Mesendoderm (in vitro differentiated cells): ENCODE measurements at regions not wholly inside any gene's neighbourhood (a gene's known extent, or its start where the extent isn't known, plus 50 kb on each side); places are given as distances from the start of the nearest gene placed in this dataset.
"Not testable (repeated sequence)": the region's sequence is repeated elsewhere in the genome, so short reads cannot be mapped to it uniquely, and the experiment has no call there.

Experiments used
- DNase-seq: peaks from one replicate; pipeline ENCODE4 v3.0.0; 2013
- H2AK5ac ChIP-seq: 2 replicates; pipeline ENCODE4 v1.6.1; 2013; ENCODE audit warnings: low read length, inconsistent platforms
- H2BK120ac ChIP-seq: 2 replicates; pipeline ENCODE4 v1.6.1; 2013; ENCODE audit warnings: low read depth, mild to moderate bottlenecking, low read length, moderate library complexity, mixed read lengths
- H2BK15ac ChIP-seq: replicated peaks from 2 replicates; pipeline ENCODE4 v1.6.1; 2013; ENCODE audit warnings: low read depth, mild to moderate bottlenecking, moderate library complexity
- H2BK5ac ChIP-seq: 2 replicates; pipeline ENCODE4 v1.6.1; 2013; ENCODE audit warnings: low read length, inconsistent platforms
- H3K18ac ChIP-seq: 2 replicates; pipeline ENCODE4 v1.6.1; 2013; ENCODE audit warnings: mild to moderate bottlenecking, low read length, mixed read lengths
- H3K23ac ChIP-seq: one replicate; pipeline ENCODE4 v1.6.1; 2013; ENCODE audit warnings: low read length
- H3K27ac ChIP-seq: 2 replicates; pipeline ENCODE4 v1.5.1; 2013; ENCODE audit warnings: low read depth, mild to moderate bottlenecking, inconsistent platforms, low read length, moderate library complexity
- H3K27me3 ChIP-seq: 2 replicates; pipeline ENCODE4 v1.6.1; 2013; ENCODE audit warnings: low read length, control low read depth, mild to moderate bottlenecking, inconsistent platforms; ENCODE audit not compliant: insufficient read depth, poor library complexity
- H3K36me3 ChIP-seq: 2 replicates; pipeline ENCODE4 v1.6.1; 2013; ENCODE audit warnings: low read length, inconsistent platforms; ENCODE audit not compliant: control insufficient read depth, insufficient read depth
- H3K4ac ChIP-seq: one replicate; pipeline ENCODE4 v1.6.1; 2013; ENCODE audit warnings: low read depth, mild to moderate bottlenecking, low read length, moderate library complexity
- H3K4me1 ChIP-seq: 2 replicates; pipeline ENCODE4 v1.6.1; 2013; ENCODE audit warnings: low read depth, low read length, inconsistent platforms; ENCODE audit not compliant: control insufficient read depth
- H3K4me2 ChIP-seq: 2 replicates; pipeline ENCODE4 v1.6.1; 2013; ENCODE audit warnings: low read length
- H3K4me3 ChIP-seq: 2 replicates; pipeline ENCODE4 v1.5.1; 2013; ENCODE audit warnings: mild to moderate bottlenecking, low read length
- H3K56ac ChIP-seq: one replicate; pipeline ENCODE4 v1.6.1; 2013; ENCODE audit warnings: low read length
- H3K79me1 ChIP-seq: 2 replicates; pipeline ENCODE4 v1.6.1; 2013; ENCODE audit warnings: low read length, inconsistent platforms
- H3K79me2 ChIP-seq: 2 replicates; pipeline ENCODE4 v1.6.1; 2013; ENCODE audit warnings: mild to moderate bottlenecking, low read length; ENCODE audit not compliant: control insufficient read depth, insufficient read depth
- H3K9ac ChIP-seq: 2 replicates; pipeline ENCODE4 v1.6.1; 2013; ENCODE audit warnings: low read length, inconsistent platforms
- H4K5ac ChIP-seq: one replicate; pipeline ENCODE4 v1.6.1; 2013; ENCODE audit warnings: low read length
- H4K8ac ChIP-seq: one replicate; pipeline ENCODE4 v1.6.1; 2013; ENCODE audit warnings: low read depth, mild to moderate bottlenecking, control low read depth, low read length, moderate library complexity
- WGBS: extraction: QIAGEN DNeasy Blood & Tissue Kit; methylation state at CpG from one replicate; pipeline ENCODE4 v1.1.7; 2013; ENCODE audit warnings: low lambda C conversion rate, missing lambda C conversion rate; ENCODE audit not compliant: insufficient coverage; ENCODE audit errors: extremely low coverage; 5-methylcytosine and 5-hydroxymethylcytosine counted together

DNA sequence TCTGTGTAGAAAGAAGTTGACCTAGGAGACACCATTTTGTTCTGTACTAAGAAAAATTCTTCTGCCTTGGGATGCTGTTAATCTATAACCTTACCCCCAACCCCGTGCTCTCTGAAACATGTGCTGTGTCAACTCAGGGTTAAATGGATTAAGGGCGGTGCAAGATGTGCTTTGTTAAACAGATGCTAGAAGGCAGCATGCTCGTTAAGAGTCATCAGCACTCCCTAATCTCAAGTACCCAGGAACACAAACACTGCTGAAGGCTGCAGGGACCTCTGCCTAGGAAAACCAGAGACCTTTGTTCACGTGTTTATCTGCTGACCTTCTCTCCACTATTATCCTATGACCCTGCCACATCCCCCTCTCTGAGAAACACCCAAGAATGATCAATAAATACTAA is 127.9 kb upstream of the MED14 start:
- H2AK5ac ChIP-seq, DNase-seq, H3K23ac ChIP-seq, H3K18ac ChIP-seq, H2BK15ac ChIP-seq, H3K79me1 ChIP-seq, H4K8ac ChIP-seq, H2BK120ac ChIP-seq, H3K4me1 ChIP-seq, H2BK5ac ChIP-seq, H3K9ac ChIP-seq, H3K4ac ChIP-seq, H4K5ac ChIP-seq, H3K56ac ChIP-seq, H3K79me2 ChIP-seq, H3K27ac ChIP-seq, H3K4me3 ChIP-seq, H3K4me2 ChIP-seq, H3K36me3 ChIP-seq, H3K27me3 ChIP-seq: not testable (repeated sequence)
- WGBS, result no CpG with 5 or more reads among the region's 4 CpGs

DNA sequence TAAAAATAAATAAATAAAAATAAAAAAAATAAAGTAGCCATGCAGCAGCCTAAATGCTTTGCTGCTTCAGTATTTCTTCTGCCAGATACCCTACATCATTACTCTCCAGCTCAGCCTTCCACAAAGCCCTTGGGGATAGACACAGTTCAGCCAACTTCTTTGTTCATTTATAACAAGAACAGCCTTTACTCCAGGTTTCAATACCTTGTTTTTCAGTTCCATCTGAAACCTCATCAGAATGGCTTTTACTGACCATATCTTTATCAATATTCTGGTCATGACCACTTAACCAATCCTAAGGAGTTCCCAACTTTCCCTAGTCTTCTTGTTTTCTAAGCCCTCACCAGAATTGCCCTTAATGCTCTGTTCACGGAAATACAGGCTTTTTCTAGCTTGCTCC is 128.3 kb upstream of the MED14 start:
- no peak overlapping the region for H3K9ac ChIP-seq
- no peak overlapping the region for H2BK15ac ChIP-seq
- H3K79me2 ChIP-seq, result no peaks in the 10 kb centered on the region
- no peaks in the 10 kb centered on the region for H3K79me1 ChIP-seq
- H3K4ac ChIP-seq, result no peak overlapping the region
- H3K4me3 ChIP-seq, result no peak overlapping the region
- H3K18ac ChIP-seq, result no peak overlapping the region
- H3K4me1 ChIP-seq, result no peaks in the 10 kb centered on the region
- no peak overlapping the region for H2BK5ac ChIP-seq
- no peaks in the 10 kb centered on the region for H3K36me3 ChIP-seq
- no peak overlapping the region for H3K27ac ChIP-seq
- no peaks in the 10 kb centered on the region for H3K27me3 ChIP-seq
- H3K23ac ChIP-seq, result no peak overlapping the region
- WGBS, result no CpG with 5 or more reads among the region's 1 CpG
- H2BK120ac ChIP-seq, result no peak overlapping the region
- DNase-seq, result no peak
- H3K4me2 ChIP-seq, result no peak overlapping the region
- no peak overlapping the region for H3K56ac ChIP-seq
- no peak overlapping the region for H2AK5ac ChIP-seq
- no peak overlapping the region for H4K5ac ChIP-seq
- H4K8ac ChIP-seq, result no peak overlapping the region

DNA sequence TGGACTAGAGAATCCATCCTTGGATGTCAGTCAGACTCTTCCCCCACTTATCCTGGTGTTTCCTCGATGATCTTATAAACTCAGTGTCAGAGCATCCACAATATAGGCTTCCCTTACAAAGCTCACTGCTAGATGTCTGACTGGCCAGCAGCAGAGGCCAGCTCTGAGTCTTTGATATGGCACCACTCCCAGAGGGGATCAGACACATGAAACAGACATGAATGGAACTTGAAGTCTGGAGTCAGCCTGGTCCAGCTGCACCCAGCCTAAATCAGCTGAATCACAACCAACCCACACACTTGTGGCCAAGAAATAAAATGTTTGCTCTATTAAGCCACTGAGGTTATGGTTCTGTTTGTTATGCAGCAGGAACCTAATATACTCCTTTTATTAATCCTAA is 129.6 kb upstream of the MED14 start:
- no peak overlapping the region for H2BK15ac ChIP-seq
- no peak overlapping the region for H2BK5ac ChIP-seq
- no CpG with 5 or more reads among the region's 1 CpG for WGBS
- H4K5ac ChIP-seq, result no peak overlapping the region
- H3K27ac ChIP-seq, result no peak overlapping the region
- no peaks in the 10 kb centered on the region for H3K4me1 ChIP-seq
- no peak overlapping the region for H3K23ac ChIP-seq
- no peak overlapping the region for H3K56ac ChIP-seq
- H4K8ac ChIP-seq, result no peak overlapping the region
- H3K79me2 ChIP-seq, result no peaks in the 10 kb centered on the region
- H3K4ac ChIP-seq, result no peak overlapping the region
- H2BK120ac ChIP-seq, result no peak overlapping the region
- H3K27me3 ChIP-seq, result no peaks in the 10 kb centered on the region
- H3K79me1 ChIP-seq, result no peaks in the 10 kb centered on the region
- DNase-seq, result no peak
- no peak overlapping the region for H3K4me3 ChIP-seq
- no peak overlapping the region for H3K9ac ChIP-seq
- no peaks in the 10 kb centered on the region for H3K36me3 ChIP-seq
- H3K18ac ChIP-seq, result no peak overlapping the region
- H3K4me2 ChIP-seq, result no peak overlapping the region
- no peak overlapping the region for H2AK5ac ChIP-seq

DNA sequence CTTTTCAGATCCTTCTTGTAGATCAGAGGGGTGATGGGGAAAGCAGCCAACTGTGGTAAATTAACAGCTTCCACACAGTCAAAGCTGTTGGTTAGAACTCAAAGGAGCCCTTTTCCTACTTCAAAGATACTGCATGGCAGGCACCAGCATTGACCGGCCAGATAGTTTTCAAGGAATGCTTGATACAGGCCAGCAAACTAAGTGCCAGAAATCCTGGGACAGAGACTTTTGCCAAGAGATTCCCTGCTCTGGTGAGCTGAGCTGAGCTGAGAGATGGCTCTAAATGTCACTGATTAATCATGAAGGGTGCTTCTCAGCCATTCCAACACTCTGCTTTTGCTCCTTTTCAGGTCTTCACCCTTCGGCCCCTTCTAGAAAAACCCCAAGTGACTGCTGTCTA is 131.6 kb upstream of the MED14 start:
- Histone ChIP-seq H3K79me1 (no peaks in the 10 kb centered on the region), H2BK120ac (no peak overlapping the region), H3K27ac (no peak overlapping the region)

DNA sequence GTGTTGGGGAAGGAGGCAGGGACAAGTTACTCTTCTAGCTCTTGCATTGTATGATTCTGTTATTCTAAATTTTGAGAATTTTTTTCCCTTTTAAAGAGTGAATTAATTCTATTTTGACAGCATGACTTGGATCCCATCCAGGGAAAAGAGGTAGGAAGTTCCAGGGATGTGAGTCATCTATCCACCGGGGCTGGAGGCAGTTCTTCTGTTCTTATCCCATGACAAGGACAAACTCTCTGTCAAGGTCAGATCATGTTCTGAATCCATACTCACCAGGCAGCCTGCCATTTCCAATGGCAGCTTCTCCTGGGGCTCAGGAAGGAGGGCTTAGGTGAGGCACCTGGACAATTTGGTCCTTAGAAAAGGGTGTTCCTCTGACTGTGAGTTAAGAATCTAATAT is 132.0 kb upstream of the MED14 start:
- no peak overlapping the region for H2BK15ac ChIP-seq
- H3K27me3 ChIP-seq, result no peaks in the 10 kb centered on the region
- peak; percentile 43 for DNase-seq
- WGBS, result no CpG with 5 or more reads among the region's 1 CpG
- no peaks in the 10 kb centered on the region for H3K79me2 ChIP-seq
- H2BK5ac ChIP-seq, result no peak overlapping the region
- no peak overlapping the region for H4K5ac ChIP-seq
- H3K79me1 ChIP-seq, result no peaks in the 10 kb centered on the region
- no peak overlapping the region for H4K8ac ChIP-seq
- H3K9ac ChIP-seq, result no peak overlapping the region
- H2AK5ac ChIP-seq, result no peak overlapping the region
- no peaks in the 10 kb centered on the region for H3K4me1 ChIP-seq
- H3K4ac ChIP-seq, result no peak overlapping the region
- no peak overlapping the region for H3K4me3 ChIP-seq
- H3K23ac ChIP-seq, result no peak overlapping the region
- H3K56ac ChIP-seq, result no peak overlapping the region
- H3K4me2 ChIP-seq, result no peak overlapping the region
- no peak overlapping the region for H2BK120ac ChIP-seq
- no peak overlapping the region for H3K27ac ChIP-seq
- H3K36me3 ChIP-seq, result no peaks in the 10 kb centered on the region
- no peak overlapping the region for H3K18ac ChIP-seq

More for the DNA sequence above, 131.6 kb upstream of the MED14 start:
- H3K23ac ChIP-seq, result no peak overlapping the region
- no peak overlapping the region for H3K9ac ChIP-seq
- no peaks in the 10 kb centered on the region for H3K27me3 ChIP-seq
- H4K8ac ChIP-seq, result no peak overlapping the region
- H3K56ac ChIP-seq, result no peak overlapping the region
- no peak overlapping the region for H4K5ac ChIP-seq
- H3K4me1 ChIP-seq, result no peaks in the 10 kb centered on the region
- no CpG with 5 or more reads among the region's 2 CpGs for WGBS
- DNase-seq, result no peak
- no peaks in the 10 kb centered on the region for H3K36me3 ChIP-seq
- H3K4ac ChIP-seq, result no peak overlapping the region
- H2AK5ac ChIP-seq, result no peak overlapping the region
- no peaks in the 10 kb centered on the region for H3K79me2 ChIP-seq
- H2BK15ac ChIP-seq, result no peak overlapping the region
- H2BK5ac ChIP-seq, result no peak overlapping the region
- no peak overlapping the region for H3K4me3 ChIP-seq
- no peak overlapping the region for H3K4me2 ChIP-seq
- H3K18ac ChIP-seq, result no peak overlapping the region

DNA sequence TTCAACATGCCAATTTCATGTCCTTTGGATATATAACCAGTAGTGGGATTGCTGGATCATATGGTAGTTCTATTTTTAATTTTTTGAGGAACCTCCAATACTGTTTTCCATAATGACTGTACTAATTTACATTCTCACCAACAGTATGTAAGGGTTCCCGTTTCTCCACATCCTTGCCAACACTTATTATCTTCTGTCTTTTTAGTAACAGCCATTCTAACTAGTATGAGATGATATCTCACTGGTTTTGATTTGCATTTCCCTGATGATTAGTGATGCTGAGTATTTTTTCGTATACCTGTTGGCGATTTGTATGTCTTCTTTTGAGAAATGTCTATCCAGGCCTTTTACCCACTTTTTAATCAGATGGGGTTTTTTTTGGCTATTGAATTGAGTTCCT is 133.5 kb upstream of the MED14 start:
- H3K79me2 ChIP-seq, result no peaks in the 10 kb centered on the region
- H3K18ac ChIP-seq, result no peak overlapping the region
- H3K27me3 ChIP-seq, result no peaks in the 10 kb centered on the region
- no peaks in the 10 kb centered on the region for H3K4me1 ChIP-seq
- H2BK120ac ChIP-seq, result no peak overlapping the region
- H2AK5ac ChIP-seq, result no peak overlapping the region
- H3K4me3 ChIP-seq, result no peak overlapping the region
- no peak overlapping the region for H3K27ac ChIP-seq
- H3K4ac ChIP-seq, result no peak overlapping the region
- H3K4me2 ChIP-seq, result no peak overlapping the region
- H3K23ac ChIP-seq, result no peak overlapping the region
- H4K5ac ChIP-seq, result no peak overlapping the region
- no peak overlapping the region for H3K56ac ChIP-seq
- DNase-seq, result no peak
- H2BK5ac ChIP-seq, result no peak overlapping the region
- H3K79me1 ChIP-seq, result no peaks in the 10 kb centered on the region
- no peak overlapping the region for H4K8ac ChIP-seq
- no peaks in the 10 kb centered on the region for H3K36me3 ChIP-seq
- H3K9ac ChIP-seq, result no peak overlapping the region
- WGBS, result no CpG with 5 or more reads among the region's 3 CpGs
- H2BK15ac ChIP-seq, result no peak overlapping the region
